HepG2 (cell line): ENCODE measurements at regions not wholly inside any gene's neighbourhood (a gene's known extent, or its start where the extent isn't known, plus 50 kb on each side); places are given as distances from the start of the nearest gene placed in this dataset.

Experiments used
- ATAC-seq: fragments of 200-7000 bp; cut with Tn5 transposase; 3 replicates; pipeline ENCODE4 v1.9.1; 2020; ENCODE audit warnings: mild to moderate bottlenecking, moderate library complexity
- BruUV-seq: library from RNA; stranded (reverse); fragments of 400-500 nt; replicated peaks from 2 replicates; lab custom pipeline; 2021; lab: Mats Ljungman, UMichigan
- CTCF ChIA-PET: fragments of 300-600 bp; formaldehyde crosslinking; extraction: SDS; loops from one replicate; lab custom pipeline; 2021; ENCODE audit warnings: low total read pairs, inconsistent platforms, low intra/inter-chr PET ratio; lab: Yijun Ruan, JAX
- POLR2A ChIA-PET: fragments of 350-600 bp; sonication (Branson Sonifier 250); formaldehyde crosslinking; loops from one replicate; lab custom pipeline; 2020; ENCODE audit warnings: antibody characterized with exemption, inconsistent platforms; lab: Yijun Ruan, JAX
- DNase-seq: peaks from one replicate; pipeline ENCODE4 v3.0.0-alpha.2; 2015; ENCODE audit warnings: low spot score
- FAIRE-seq: peaks from 3 replicates; lab custom pipeline; 2011; peaks lifted over from hg19 to GRCh38; lab: Jason Lieb, UNC
- H2AFZ ChIP-seq: one replicate; pipeline ENCODE4 v1.6.1; 2011; ENCODE audit warnings: low read length, inconsistent platforms
- H3K27ac ChIP-seq: fragments of 300-600 bp; 3 replicates; pipeline ENCODE4 v1.8.0; 2011; ENCODE audit warnings: mixed run types, mild to moderate bottlenecking, mixed read lengths, low read length, inconsistent platforms; ENCODE audit not compliant: insufficient read depth; ENCODE audit errors: extremely low read length
- H3K27me3 ChIP-seq, 2 experiments: fragments of 200-600 bp in 1 of 2; 2 replicates in 1 of 2; 3 replicates in 1 of 2; pipeline versions ENCODE4 v1.6.0 to v1.8.0; 2011; ENCODE audit warnings: low read length in 2 of 2, mild to moderate bottlenecking in 2 of 2, moderate library complexity in 2 of 2, inconsistent platforms in 1 of 2; ENCODE audit not compliant: insufficient read depth in 2 of 2, control insufficient read depth in 1 of 2
- H3K36me3 ChIP-seq, 2 experiments: fragments of 200-600 bp in 1 of 2; replicated peaks in 1 of 2; 2 replicates in 1 of 2; 3 replicates in 1 of 2; pipeline versions ENCODE4 v1.5.1 to v1.8.0; 2011; ENCODE audit warnings: low read length in 2 of 2, inconsistent platforms in 1 of 2; ENCODE audit not compliant: insufficient read depth in 2 of 2, control insufficient read depth in 1 of 2
- H3K4me1 ChIP-seq: 2 replicates; pipeline ENCODE4 v1.5.1; 2012; ENCODE audit warnings: low read length, inconsistent platforms; ENCODE audit not compliant: insufficient read depth
- H3K4me2 ChIP-seq: 2 replicates; pipeline ENCODE4 v1.6.0; 2011; ENCODE audit warnings: low read depth, low read length, inconsistent platforms
- H3K4me3 ChIP-seq, 3 experiments: fragments of 200-600 bp in 1 of 3; sonication (generic), shearing (Covaris generic) in 1 of 3; replicated peaks in 1 of 3; 2 replicates each; pipeline ENCODE4 v1.5.1; 2011 to 2016; ENCODE audit warnings: low read length in 3 of 3, inconsistent platforms in 2 of 3, low read depth in 2 of 3, mild to moderate bottlenecking in 2 of 3, control low read depth in 1 of 3, mixed read lengths in 1 of 3; ENCODE audit not compliant: insufficient read depth in 1 of 3
- H3K79me2 ChIP-seq: one replicate; pipeline ENCODE4 v1.6.1; 2011; ENCODE audit warnings: low read length, inconsistent platforms; ENCODE audit not compliant: insufficient read depth
- H3K9ac ChIP-seq: 2 replicates; pipeline ENCODE4 v1.6.0; 2011; ENCODE audit warnings: mild to moderate bottlenecking, low read depth, low read length, inconsistent platforms; ENCODE audit not compliant: insufficient read depth
- H3K9me3 ChIP-seq: 2 replicates; pipeline ENCODE4 v1.5.1; 2012; ENCODE audit warnings: mild to moderate bottlenecking, low read length
- H4K20me1 ChIP-seq: 2 replicates; pipeline ENCODE4 v1.6.0; 2011; ENCODE audit warnings: inconsistent platforms, mild to moderate bottlenecking, low read length, moderate library complexity; ENCODE audit not compliant: insufficient read depth
- ATF7 ChIP-seq, 2 experiments: fragments of 450-650 bp in 1 of 2; sonication (generic) in 1 of 2; formaldehyde crosslinking in 1 of 2; IDR thresholded peaks; 2 replicates each; pipeline versions ENCODE4 v1.4.0 to v1.6.1; 2016 to 2020; ENCODE audit warnings: antibody characterized with exemption in 1 of 2, mild to moderate bottlenecking in 1 of 2, missing genetic modification reagents in 1 of 2
- ATM ChIP-seq: fragments of 450-650 bp; IDR thresholded peaks from 2 replicates; pipeline ENCODE4 v1.7.1; 2017; ENCODE audit warnings: mild to moderate bottlenecking, borderline replicate concordance
- CENPX ChIP-seq: sonication (generic); formaldehyde crosslinking; IDR thresholded peaks from 2 replicates; pipeline ENCODE4 v1.9.0; 2021; ENCODE audit warnings: mild to moderate bottlenecking, missing genetic modification reagents, moderate library complexity
- CHCHD3 ChIP-seq: sonication (generic); formaldehyde crosslinking; IDR thresholded peaks from 2 replicates; pipeline ENCODE4 v1.8.0; 2022; ENCODE audit warnings: mild to moderate bottlenecking, missing genetic modification reagents, moderate library complexity
- CHD4 ChIP-seq: fragments of 200-600 bp; sonication (generic); IDR thresholded peaks from 2 replicates; pipeline ENCODE4 v1.7.0; 2017; ENCODE audit warnings: mild to moderate bottlenecking, low read length, borderline replicate concordance
- FOXA1 ChIP-seq, 2 experiments: fragments of 450-650 bp in 1 of 2; sonication (generic) in 1 of 2; formaldehyde crosslinking in 1 of 2; IDR thresholded peaks; 2 replicates each; pipeline versions ENCODE4 v1.4.0 to v1.6.1; 2016 to 2020; ENCODE audit warnings: missing genetic modification reagents in 1 of 2
- HIC2 ChIP-seq: sonication (generic); formaldehyde crosslinking; IDR thresholded peaks from 2 replicates; pipeline ENCODE4 v1.9.0; 2022; ENCODE audit warnings: low read depth, missing genetic modification reagents
- LCORL ChIP-seq, 2 experiments: fragments of 450-650 bp in 1 of 2; sonication (generic) in 1 of 2; formaldehyde crosslinking in 1 of 2; IDR thresholded peaks; 2 replicates each; pipeline versions ENCODE4 v1.5.0 to v1.6.1; 2017 to 2020; ENCODE audit warnings: antibody characterized with exemption in 1 of 2, missing genetic modification reagents in 1 of 2
- NFE2 ChIP-seq: sonication (generic); formaldehyde crosslinking; IDR thresholded peaks from 2 replicates; pipeline ENCODE4 v1.4.0; 2020; ENCODE audit warnings: missing genetic modification reagents
- RAD51 ChIP-seq: fragments of 450-650 bp; IDR thresholded peaks from 2 replicates; pipeline ENCODE4 v1.6.1; 2016; ENCODE audit warnings: borderline replicate concordance
- ZBTB40 ChIP-seq, 2 experiments: fragments of 450-650 bp in 1 of 2; sonication (generic) in 1 of 2; formaldehyde crosslinking in 1 of 2; IDR thresholded peaks; 2 replicates each; pipeline versions ENCODE4 v1.6.1 to v1.8.0; 2016 to 2022; ENCODE audit warnings: antibody characterized with exemption in 1 of 2, mild to moderate bottlenecking in 1 of 2, missing genetic modification reagents in 1 of 2
- ZNF616 ChIP-seq: sonication (generic); formaldehyde crosslinking; IDR thresholded peaks from 2 replicates; pipeline ENCODE4 v1.5.0; 2020; ENCODE audit warnings: low read depth, mild to moderate bottlenecking, missing genetic modification reagents
- WGBS: methylation state at CpG from one replicate; pipeline ENCODE4 v1.1.6; 2017; ENCODE audit warnings: low lambda C conversion rate; 5-methylcytosine and 5-hydroxymethylcytosine counted together
- in situ Hi-C: cut with HindIII; loops from 2 replicates; pipeline ENCODE4 v1.10.0; 2017; ENCODE audit warnings: low pct_unique_long_range_greater_than_20kb; ENCODE audit not compliant: extremely low pct_ligation_motif_present
- intact Hi-C: fragments of 100-400 bp; cut with micrococcal nuclease; formaldehyde crosslinking; loops from one replicate; pipeline ENCODE4 v1.10.0; 2022; ENCODE audit not compliant: unreplicated experiment

GRCh38 chr20:50329981-50330503, 139.4 kb downstream of the CEBPB start:
- FAIRE-seq (no peak), ATAC-seq (no peak), DNase-seq (no peak)
- Histone ChIP-seq H3K36me3 (no peaks in the 10 kb centered on the region), H4K20me1 (no peaks in the 10 kb centered on the region), H3K4me1 (peaks cover 72% of the 10 kb centered on the region), H3K9ac (no peak overlapping the region), H2AFZ (no peak overlapping the region), H3K4me3 (no peak overlapping the region), H3K79me2 (no peaks in the 10 kb centered on the region), H3K27me3 (peaks cover 0 to 15% of the 10 kb centered on the region in 2 experiments; a peak in 3 of 5 replicates), H3K4me2 (no peak overlapping the region; the same call in 1 of the 2 replicates), H3K9me3 (peaks cover 7% of the 10 kb centered on the region; the same call in 1 of the 2 replicates), H3K27ac (no peak overlapping the region)
- CTCF ChIA-PET: no interaction called here
- BruUV-seq: no TSS peak
- intact Hi-C loops (loop anchor here (1.0 to 5.0 kb wide), 2 partner anchors 9 to 38 kb away; no protein-coding TSS in a partner anchor), in situ Hi-C loops (no loop called here)
- WGBS: 68% methylated on average over 3 of the region's 3 CpGs
- POLR2A ChIA-PET: interaction anchor here (1.5 to 3.1 kb wide), 2 partner anchors 9 to 37 kb away, joined by 4 to 22 read pairs; no protein-coding TSS in a partner anchor
- TF ChIP-seq ATM (0 out of 2 replicates have a peak, but pooled peaks have one; percentile 45), ATF7 (IDR thresholded peaks at IDR 0.05) (0 out of 2 replicates have a peak, but pooled peaks have one; percentile 1), ATF7 (CRISPR knock-in tag; IDR thresholded peaks at IDR 0.05) (no peak), RAD51 (peak; percentile 23; the same call in 1 of the 2 replicates), LCORL (IDR thresholded peaks at IDR 0.05) (peak; percentile 38; the same call in 1 of the 2 replicates), LCORL (CRISPR knock-in tag; IDR thresholded peaks at IDR 0.05) (no peak), FOXA1 (IDR thresholded peaks at IDR 0.05) (0 out of 2 replicates have a peak, but pooled peaks have one; percentile 23), FOXA1 (CRISPR knock-in tag; IDR thresholded peaks at IDR 0.05) (no peak), CENPX (no peak), NFE2 (CRISPR knock-in tag) (no peak), CHCHD3 (0 out of 2 replicates have a peak, but pooled peaks have one; percentile 72), ZBTB40 (IDR thresholded peaks at IDR 0.05) (peak; percentile 19; the same call in 1 of the 2 replicates), ZBTB40 (CRISPR knock-in tag; IDR thresholded peaks at IDR 0.05) (no peak), HIC2 (CRISPR knock-in tag) (0 out of 2 replicates have a peak, but pooled peaks have one; percentile 24), ZNF616 (CRISPR knock-in tag) (0 out of 2 replicates have a peak, but pooled peaks have one; percentile 8), CHD4 (0 out of 2 replicates have a peak, but pooled peaks have one; percentile 5)
